PC-3 (cell line): ENCODE measurements at regions not wholly inside any gene's neighbourhood (a gene's known extent, or its start where the extent isn't known, plus 50 kb on each side); places are given as distances from the start of the nearest gene placed in this dataset.

ENCODE experiments used
- CTCF ChIP-seq: fragments of 300-600 bp; sonication (generic); conservative IDR thresholded peaks from 2 replicates; pipeline ENCODE4 v1.5.1; 2017; ENCODE audit warnings: antibody characterized with exemption, low read depth, mild to moderate bottlenecking, low read length
- EZH2 ChIP-seq: fragments of 300-600 bp; sonication (generic); IDR thresholded peaks from one replicate; pipeline ENCODE4 v1.6.1; 2017; ENCODE audit warnings: antibody characterized with exemption, mild to moderate bottlenecking, low read length; ENCODE audit not compliant: unreplicated experiment
- EZH2phosphoT487 ChIP-seq: fragments of 300-600 bp; sonication (generic); IDR thresholded peaks from 2 replicates; pipeline ENCODE4 v1.6.1; 2018; ENCODE audit warnings: mild to moderate bottlenecking, antibody characterized with exemption, low read length, borderline replicate concordance

DNA sequence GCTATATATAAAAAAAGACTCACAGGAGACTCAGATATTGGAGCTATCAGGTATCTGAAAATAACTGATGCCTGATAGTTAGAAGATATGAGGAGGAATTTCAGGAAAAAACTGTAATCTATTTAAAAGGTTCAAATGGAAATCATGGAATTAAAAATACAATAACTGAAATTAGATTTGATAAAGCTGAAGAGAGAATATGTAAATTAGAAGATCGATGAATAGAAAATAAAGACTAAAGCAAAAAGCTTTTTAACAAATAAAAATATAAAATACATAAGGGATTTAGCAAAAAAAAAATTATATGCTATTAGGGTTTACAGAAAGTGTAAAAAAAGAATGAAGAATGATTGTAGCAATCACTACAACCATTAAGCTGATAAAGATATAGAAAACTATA is 679.8 kb upstream of the LMCD1 start:
- TF ChIP-seq CTCF (no peak), EZH2 (no peak), EZH2phosphoT487 (no peak)
